AG09319 (cell line): ENCODE measurements at regions not wholly inside any gene's neighbourhood (a gene's known extent, or its start where the extent isn't known, plus 50 kb on each side); places are given as distances from the start of the nearest gene placed in this dataset.

Experiments used
- DNase-seq: peaks from one replicate; pipeline ENCODE4 v3.0.0-alpha.2; 2010; ENCODE audit warnings: low read depth; ENCODE audit errors: extremely low read depth
- CTCF ChIP-seq: IDR thresholded peaks from 2 replicates; pipeline ENCODE4 v1.5.1; 2011; ENCODE audit warnings: low read depth, mild to moderate bottlenecking, inconsistent platforms, low read length, moderate library complexity

- DNase-seq, result no peak
- TF ChIP-seq CTCF, result no peak
Measured at GRCh38 chr6:71405416-71405815, 116.8 kb downstream of the OGFRL1 start.

- TF ChIP-seq CTCF, result no peak
- no peak for DNase-seq
Measured at GRCh38 chr6:71406865-71407860, 118.6 kb downstream of the OGFRL1 start.

GRCh38 chr6:71408787-71409723 lies 120.4 kb downstream of the OGFRL1 start:
- no peak for TF ChIP-seq CTCF
- no peak for DNase-seq

GRCh38 chr6:71410164-71410566 lies 121.6 kb downstream of the OGFRL1 start:
- no peak for TF ChIP-seq CTCF
- DNase-seq, result no peak

- no peak for TF ChIP-seq CTCF
- no peak for DNase-seq
Measured at GRCh38 chr6:71410681-71411080, 122.1 kb downstream of the OGFRL1 start.

- TF ChIP-seq CTCF, result no peak
- no peak for DNase-seq
Measured at GRCh38 chr6:71411882-71412281, 123.3 kb downstream of the OGFRL1 start.
